Breast epithelium (tissue), 3 donors: ENCODE measurements at regions not wholly inside any gene's neighbourhood (a gene's known extent, or its start where the extent isn't known, plus 50 kb on each side); places are given as distances from the start of the nearest gene placed in this dataset.

ENCODE experiments used
- POLR2A ChIP-seq: fragments of 450-650 bp; IDR thresholded peaks from one replicate; pipeline ENCODE4 v1.6.1; 2016; ENCODE audit warnings: antibody characterized with exemption, mild to moderate bottlenecking, moderate library complexity
- POLR2AphosphoS5 ChIP-seq, 3 donors: sonication (generic); formaldehyde crosslinking; IDR thresholded peaks; one replicate each; pipeline ENCODE4 v1.6.1; 2017; ENCODE audit warnings: antibody characterized with exemption in 3 of 3
- TF ChIP-seq, protein P1 (sequence below), 3 donors: fragments of 450-650 bp; IDR thresholded peaks; one replicate each; pipeline ENCODE4 v1.5.1; 2016 to 2017; ENCODE audit warnings: antibody characterized with exemption in 3 of 3, mild to moderate bottlenecking in 3 of 3, moderate library complexity in 3 of 3

DNA sequence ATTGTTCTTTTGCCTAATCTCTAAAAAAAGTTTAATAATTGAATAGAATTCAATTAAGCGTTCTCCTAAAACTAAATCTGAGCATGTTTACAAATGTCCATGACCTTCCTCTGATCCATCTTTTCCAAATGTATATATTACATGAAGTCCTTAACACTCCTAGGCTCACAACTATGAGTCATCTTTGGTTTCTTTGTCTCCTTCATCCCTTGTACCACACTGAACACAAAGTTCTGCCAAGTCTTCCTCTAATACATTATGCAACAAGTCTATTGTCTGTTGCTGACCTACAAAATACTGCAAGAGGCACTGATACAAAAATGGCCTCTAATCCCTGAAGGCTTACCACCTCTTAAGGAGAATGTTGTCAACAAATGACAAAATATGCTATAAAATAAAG, 550.2 kb downstream of the PYDC2 start:
- no peak for TF ChIP-seq POLR2A
- TF ChIP-seq, protein P1, sequence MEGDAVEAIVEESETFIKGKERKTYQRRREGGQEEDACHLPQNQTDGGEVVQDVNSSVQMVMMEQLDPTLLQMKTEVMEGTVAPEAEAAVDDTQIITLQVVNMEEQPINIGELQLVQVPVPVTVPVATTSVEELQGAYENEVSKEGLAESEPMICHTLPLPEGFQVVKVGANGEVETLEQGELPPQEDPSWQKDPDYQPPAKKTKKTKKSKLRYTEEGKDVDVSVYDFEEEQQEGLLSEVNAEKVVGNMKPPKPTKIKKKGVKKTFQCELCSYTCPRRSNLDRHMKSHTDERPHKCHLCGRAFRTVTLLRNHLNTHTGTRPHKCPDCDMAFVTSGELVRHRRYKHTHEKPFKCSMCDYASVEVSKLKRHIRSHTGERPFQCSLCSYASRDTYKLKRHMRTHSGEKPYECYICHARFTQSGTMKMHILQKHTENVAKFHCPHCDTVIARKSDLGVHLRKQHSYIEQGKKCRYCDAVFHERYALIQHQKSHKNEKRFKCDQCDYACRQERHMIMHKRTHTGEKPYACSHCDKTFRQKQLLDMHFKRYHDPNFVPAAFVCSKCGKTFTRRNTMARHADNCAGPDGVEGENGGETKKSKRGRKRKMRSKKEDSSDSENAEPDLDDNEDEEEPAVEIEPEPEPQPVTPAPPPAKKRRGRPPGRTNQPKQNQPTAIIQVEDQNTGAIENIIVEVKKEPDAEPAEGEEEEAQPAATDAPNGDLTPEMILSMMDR (IDR thresholded peaks at IDR 0.05), result no peak
- TF ChIP-seq POLR2AphosphoS5 (IDR thresholded peaks at IDR 0.05), result no peak
